ENCODE measurements at regions not wholly inside any gene's neighbourhood (a gene's known extent, or its start where the extent isn't known, plus 50 kb on each side); places are given as distances from the start of the nearest gene placed in this dataset.

- DNase-seq (ENCODE audit: low read depth, low spot score), result no peak
- TF ChIP-seq, protein P1, sequence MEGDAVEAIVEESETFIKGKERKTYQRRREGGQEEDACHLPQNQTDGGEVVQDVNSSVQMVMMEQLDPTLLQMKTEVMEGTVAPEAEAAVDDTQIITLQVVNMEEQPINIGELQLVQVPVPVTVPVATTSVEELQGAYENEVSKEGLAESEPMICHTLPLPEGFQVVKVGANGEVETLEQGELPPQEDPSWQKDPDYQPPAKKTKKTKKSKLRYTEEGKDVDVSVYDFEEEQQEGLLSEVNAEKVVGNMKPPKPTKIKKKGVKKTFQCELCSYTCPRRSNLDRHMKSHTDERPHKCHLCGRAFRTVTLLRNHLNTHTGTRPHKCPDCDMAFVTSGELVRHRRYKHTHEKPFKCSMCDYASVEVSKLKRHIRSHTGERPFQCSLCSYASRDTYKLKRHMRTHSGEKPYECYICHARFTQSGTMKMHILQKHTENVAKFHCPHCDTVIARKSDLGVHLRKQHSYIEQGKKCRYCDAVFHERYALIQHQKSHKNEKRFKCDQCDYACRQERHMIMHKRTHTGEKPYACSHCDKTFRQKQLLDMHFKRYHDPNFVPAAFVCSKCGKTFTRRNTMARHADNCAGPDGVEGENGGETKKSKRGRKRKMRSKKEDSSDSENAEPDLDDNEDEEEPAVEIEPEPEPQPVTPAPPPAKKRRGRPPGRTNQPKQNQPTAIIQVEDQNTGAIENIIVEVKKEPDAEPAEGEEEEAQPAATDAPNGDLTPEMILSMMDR (IDR thresholded peaks at IDR 0.05; ENCODE audit: low read depth, low read length), result no peak
- in situ Hi-C loops (cut with HindIII; ENCODE audit: low sequenced_read_pairs), result no loop called here
- H3K4me3 ChIP-seq (ENCODE audit: low read depth, low read length), result no peak overlapping the region
These were observed 182.3 kb downstream of the RRAGC start for GRCh38 chr1:38677311-38677710.

DNA sequence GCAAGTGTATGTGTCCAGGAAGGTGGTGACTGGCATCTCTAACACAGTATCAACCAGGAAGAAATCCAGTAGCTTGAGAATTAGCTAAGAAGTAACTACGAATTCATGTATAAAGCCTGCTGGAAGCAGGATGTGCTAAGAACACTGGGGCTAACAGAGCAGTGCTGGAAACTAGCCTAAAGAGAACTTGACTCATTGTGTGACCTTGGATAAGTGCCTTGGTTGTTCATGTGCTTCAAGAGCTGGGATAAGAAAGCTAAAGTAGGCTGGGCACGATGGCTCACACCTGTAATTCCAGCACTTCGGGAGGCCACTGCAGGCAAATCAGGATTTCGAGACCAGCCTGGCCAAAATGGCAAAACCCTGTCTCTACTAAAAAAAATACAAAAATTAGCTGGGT lies 186.9 kb downstream of the RRAGC start:
- H3K4me3 ChIP-seq (ENCODE audit: low read depth, low read length), result no peak overlapping the region
- TF ChIP-seq, protein P1 (IDR thresholded peaks at IDR 0.05; ENCODE audit: low read depth, low read length), result no peak
- in situ Hi-C loops (cut with HindIII; ENCODE audit: low sequenced_read_pairs), result no loop called here
- DNase-seq (ENCODE audit: low read depth, low spot score), result no peak

DNA sequence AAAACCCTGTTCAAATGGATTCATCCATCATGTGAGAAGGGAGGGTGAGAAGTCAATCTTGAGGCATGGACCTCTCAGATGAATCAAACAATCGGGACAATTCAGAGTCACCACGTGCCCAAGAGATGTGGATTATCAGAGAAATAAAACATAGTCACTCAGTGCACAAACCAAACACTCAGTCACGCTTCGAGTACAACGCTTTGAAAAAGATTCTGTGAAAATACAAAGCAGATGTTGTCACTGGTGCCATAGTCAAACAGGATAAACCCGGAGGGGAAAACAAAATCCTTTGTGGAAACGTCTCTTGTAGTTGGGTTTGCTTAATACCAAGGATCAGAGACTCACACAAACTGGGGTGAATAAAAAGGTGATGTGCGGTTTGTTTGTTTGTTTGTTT lies 188.4 kb downstream of the RRAGC start:
- H3K4me3 ChIP-seq (ENCODE audit: low read depth, low read length), result no peak overlapping the region
- DNase-seq (ENCODE audit: low read depth, low spot score), result no peak
- TF ChIP-seq, protein P1 (IDR thresholded peaks at IDR 0.05; ENCODE audit: low read depth, low read length), result no peak
- in situ Hi-C loops (cut with HindIII; ENCODE audit: low sequenced_read_pairs), result no loop called here

DNA sequence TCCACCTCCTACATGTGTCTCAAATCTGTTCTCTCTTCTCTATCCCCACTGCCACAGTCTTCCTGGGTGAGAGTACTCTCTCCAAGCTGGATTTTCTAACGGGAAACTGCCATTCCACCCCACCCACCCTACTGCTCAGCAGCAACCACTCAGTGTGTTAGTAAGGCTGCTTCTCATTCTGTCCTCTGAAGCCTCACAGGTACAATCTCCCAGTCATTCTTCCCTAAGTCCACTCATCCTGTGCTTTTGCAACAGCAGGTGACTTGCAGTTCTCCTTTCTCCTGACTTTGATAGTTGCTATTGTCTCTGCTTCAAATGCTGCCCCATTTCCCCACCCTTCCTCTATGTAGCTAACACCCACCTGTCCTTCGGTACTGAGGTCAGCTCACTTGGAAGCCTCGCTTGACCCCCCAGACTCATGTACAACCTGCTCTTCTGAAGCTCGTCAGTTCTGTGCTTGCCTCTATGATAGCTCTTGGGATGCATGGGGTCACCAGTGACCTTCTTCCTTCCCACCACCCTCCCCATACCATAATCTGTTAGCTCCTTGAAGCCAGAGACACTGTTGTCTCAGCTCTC lies 188.9 kb downstream of the RRAGC start:
- H3K4me3 ChIP-seq (ENCODE audit: low read depth, low read length), result no peak overlapping the region
- TF ChIP-seq, protein P1 (IDR thresholded peaks at IDR 0.05; ENCODE audit: low read depth, low read length), result no peak
- no peak for DNase-seq (ENCODE audit: low read depth, low spot score)
- in situ Hi-C loops (cut with HindIII; ENCODE audit: low sequenced_read_pairs), result no loop called here

DNA sequence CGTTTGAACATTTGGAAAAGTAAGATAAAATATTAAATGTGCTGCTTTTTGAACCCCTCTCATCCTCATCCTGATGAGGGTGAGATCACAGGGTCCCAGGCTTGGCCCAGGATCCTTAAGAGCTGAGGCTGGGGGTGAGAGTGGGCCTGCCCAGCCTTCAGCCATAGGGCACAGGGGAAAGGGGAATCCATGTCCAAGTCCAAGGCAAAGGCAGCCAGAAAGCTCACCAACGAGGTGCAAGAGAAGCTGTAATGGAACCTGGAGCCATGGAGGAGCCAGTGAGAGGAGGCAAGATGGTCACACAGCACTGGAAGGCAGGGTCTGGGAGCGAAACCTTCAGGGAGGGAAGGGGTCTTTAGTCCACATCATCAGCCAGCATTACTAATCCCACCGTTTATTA lies 191.9 kb downstream of the RRAGC start:
- TF ChIP-seq, protein P1 (IDR thresholded peaks at IDR 0.05; ENCODE audit: low read depth, low read length), result no peak
- no peak for DNase-seq (ENCODE audit: low read depth, low spot score)
- in situ Hi-C loops (cut with HindIII; ENCODE audit: low sequenced_read_pairs), result no loop called here
- H3K4me3 ChIP-seq (ENCODE audit: low read depth, low read length), result no peak overlapping the region

- no peak for DNase-seq (ENCODE audit: low read depth, low spot score)
- TF ChIP-seq, protein P1 (IDR thresholded peaks at IDR 0.05; ENCODE audit: low read depth, low read length), result no peak
- in situ Hi-C loops (cut with HindIII; ENCODE audit: low sequenced_read_pairs), result no loop called here
- no peak overlapping the region for H3K4me3 ChIP-seq (ENCODE audit: low read depth, low read length)
These were observed 197.4 kb downstream of the RRAGC start for GRCh38 chr1:38662126-38662525.

DNA sequence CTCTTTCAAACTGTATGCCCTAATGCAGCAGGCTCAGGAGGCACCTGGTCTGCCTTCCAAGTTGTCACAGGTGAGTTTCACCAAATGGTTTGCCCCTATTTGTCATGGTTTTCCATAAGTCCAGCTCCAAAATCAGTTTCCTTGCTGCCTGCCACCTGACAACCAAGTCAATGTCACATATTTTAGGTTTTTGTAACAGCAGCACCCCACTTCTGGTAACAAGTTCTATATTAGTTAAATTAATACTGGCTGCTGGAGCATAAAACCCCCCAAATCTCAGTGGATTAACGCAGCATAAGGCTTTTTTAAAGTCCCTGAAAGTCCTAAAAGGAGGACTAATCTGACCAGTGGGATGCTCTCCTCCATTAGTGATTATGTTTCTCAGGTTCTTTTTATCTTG lies 200.7 kb downstream of the RRAGC start:
- no peak for DNase-seq (ENCODE audit: low read depth, low spot score)
- no peak overlapping the region for H3K4me3 ChIP-seq (ENCODE audit: low read depth, low read length)
- in situ Hi-C loops (cut with HindIII; ENCODE audit: low sequenced_read_pairs), result no loop called here
- TF ChIP-seq, protein P1 (IDR thresholded peaks at IDR 0.05; ENCODE audit: low read depth, low read length), result no peak

All from astrocyte of the spinal cord (primary cell).